ENCODE measurements at regions not wholly inside any gene's neighbourhood (a gene's known extent, or its start where the extent isn't known, plus 50 kb on each side); places are given as distances from the start of the nearest gene placed in this dataset.
"Not testable (repeated sequence)": the region's sequence is repeated elsewhere in the genome, so short reads cannot be mapped to it uniquely, and the experiment has no call there.

DNA sequence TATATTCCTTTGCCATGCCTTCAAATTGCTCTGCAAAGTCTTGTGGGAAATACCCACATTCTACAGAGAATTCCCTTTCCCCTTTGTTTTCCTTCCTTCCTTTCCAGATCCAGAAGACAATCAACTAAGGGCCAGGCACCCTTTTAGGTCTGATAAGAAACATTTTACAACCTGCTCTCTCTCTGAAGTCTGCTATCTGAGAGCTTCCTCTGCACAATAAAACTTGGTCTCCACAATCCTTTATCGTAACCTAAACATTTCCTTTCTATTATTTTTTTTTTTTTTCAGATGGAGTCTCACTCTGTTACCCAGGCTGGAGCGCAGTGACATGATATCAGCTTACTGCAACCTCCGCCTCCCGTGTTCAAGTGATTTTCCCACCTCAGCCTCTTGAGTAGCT lies 893.3 kb upstream of the NXPH2 start:
- not testable (repeated sequence) for TF ChIP-seq CTCF (IDR thresholded peaks at IDR 0.05; ENCODE audit: low read length); EZH2 (IDR thresholded peaks at IDR 0.05; ENCODE audit: borderline replicate concordance, low read length)

Data from OCI-LY1 (cell line).